Stimulated activated CD4-positive, alpha-beta T cell treated with anti-CD3 and anti-CD28 coated beads, Interleukin-2, amount 100 ng/mL, for 4 hours (primary cell): ENCODE measurements at regions not wholly inside any gene's neighbourhood (a gene's known extent, or its start where the extent isn't known, plus 50 kb on each side); places are given as distances from the start of the nearest gene placed in this dataset.
"Not testable (repeated sequence)": the region's sequence is repeated elsewhere in the genome, so short reads cannot be mapped to it uniquely, and the experiment has no call there.

Source experiments
- DNase-seq: peaks from one replicate; pipeline ENCODE4 v3.0.0-alpha.2; 2020; ENCODE audit warnings: low read depth

DNA sequence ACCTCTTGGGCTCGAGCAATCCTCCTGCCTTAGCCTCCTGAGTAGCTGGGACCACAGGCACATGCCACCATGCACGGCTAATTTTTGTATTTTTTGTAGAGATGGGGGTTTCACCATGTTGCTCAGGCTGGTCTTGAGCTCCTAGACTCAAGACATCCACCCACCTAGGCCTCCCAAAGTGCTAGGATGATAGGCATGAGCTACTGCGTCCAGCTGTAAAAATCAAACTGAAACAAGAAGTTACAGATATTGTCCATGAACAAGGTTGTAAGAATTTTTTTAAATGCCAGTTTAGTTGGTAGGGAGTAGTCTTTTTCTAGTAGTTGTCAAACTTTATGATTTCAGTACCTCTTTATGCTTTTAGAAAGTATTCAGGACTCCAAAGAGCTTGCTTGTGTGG, 424.4 kb upstream of the PMFBP1 start:
- DNase-seq, result no peak

DNA sequence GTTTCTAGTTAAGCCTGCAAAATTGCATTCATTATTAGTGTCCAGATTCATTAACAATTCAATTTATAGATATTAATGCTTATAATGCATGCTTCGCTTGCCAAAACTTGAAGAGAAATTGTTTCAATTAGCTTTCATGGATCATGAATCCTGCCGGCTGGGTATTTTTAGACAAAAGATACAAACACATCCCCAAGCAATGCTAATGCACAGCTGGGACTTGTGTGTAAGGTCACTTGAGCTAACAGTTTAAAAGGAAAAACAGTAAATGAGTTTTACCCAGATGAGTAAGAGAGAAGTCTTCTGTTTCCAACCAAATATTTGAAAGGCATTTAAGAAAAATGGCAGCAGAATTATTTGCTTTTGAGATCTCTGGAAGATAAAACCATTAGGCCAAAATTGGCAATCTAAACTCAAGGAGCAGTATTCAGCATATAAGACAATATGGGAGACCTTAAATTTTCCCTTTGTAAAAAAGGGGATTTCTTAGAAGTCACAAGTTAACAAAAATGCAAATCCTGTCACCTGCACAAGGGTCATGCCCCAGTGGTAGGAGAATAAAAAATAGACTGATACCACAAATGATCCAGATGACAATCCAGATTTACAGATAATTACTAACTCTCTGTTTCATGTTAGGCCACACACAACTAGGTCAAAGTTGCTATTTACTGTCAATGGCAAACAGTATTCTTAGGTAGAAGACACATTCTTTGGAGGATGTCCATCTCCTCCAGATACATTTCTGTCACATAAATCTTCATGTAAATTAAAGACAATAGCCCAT, 418.4 kb upstream of the PMFBP1 start:
- no peak for DNase-seq

DNA sequence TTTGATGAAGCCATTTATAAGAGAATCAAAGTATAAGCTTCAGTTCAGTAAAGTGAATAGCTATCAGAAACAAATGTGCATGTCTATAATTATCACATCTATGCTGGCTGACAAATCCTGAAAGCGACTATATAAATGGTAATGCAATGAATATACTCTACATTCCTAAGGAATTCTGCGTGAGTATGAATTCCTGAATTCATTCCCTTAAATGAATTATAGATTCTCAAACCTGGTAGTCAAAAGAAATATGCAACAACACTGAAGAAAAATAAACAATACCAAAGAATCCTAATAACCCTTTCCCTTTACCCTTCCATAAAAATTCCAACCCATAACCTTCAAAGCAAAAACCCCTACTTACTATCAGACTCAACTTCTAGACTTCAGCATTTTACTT, 416.6 kb upstream of the PMFBP1 start:
- no peak for DNase-seq

GRCh38 chr16:72578061-72578460, 406.1 kb upstream of the PMFBP1 start:
- DNase-seq, result not testable (repeated sequence)

DNA sequence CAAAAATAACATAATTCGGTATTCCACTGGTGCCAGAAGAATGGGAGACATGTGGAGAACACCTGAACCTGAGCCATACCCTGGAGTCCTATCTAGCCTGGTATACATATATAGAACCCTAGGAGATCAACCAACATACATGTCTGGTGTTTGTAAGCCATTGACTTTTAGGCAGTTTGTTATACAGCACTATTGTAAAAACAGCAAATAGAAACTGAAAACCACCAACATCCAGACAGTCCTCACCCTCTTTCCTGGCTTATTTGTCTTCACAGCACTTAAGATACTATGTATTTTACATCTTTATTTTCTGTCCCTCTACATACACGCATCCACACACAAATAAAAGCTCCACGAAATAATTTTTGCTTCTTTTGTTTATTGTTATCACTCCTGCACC, 404.2 kb upstream of the PMFBP1 start:
- DNase-seq, result no peak

- no peak for DNase-seq
These were observed 397.7 kb upstream of the PMFBP1 start for GRCh38 chr16:72569677-72570076.

- DNase-seq, result no peak
These were observed 396.5 kb upstream of the PMFBP1 start for GRCh38 chr16:72568502-72568901.

DNA sequence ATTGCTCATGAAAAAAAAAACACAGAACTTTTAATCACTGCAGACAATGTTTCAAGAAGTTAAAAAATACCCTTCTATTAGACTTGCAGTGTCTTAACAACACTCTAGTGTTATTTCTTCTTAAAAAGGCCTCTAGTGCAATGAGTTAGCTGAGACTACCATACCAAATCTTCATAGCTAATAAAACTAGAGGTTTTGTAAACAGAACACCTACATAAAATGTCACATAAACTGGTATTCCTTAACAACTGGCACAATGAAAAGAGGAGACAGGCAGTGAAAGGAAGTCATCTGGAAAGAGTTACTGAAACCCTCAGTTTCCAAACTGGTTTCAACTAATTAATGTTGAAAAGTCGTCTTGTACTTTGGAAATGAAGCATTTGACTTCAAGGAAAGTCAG, 394.2 kb upstream of the PMFBP1 start:
- DNase-seq, result no peak

GRCh38 chr16:72565106-72565505, 393.2 kb upstream of the PMFBP1 start:
- no peak for DNase-seq

GRCh38 chr16:72560617-72561016, 388.7 kb upstream of the PMFBP1 start:
- no peak for DNase-seq

- no peak for DNase-seq
These were observed 386.5 kb upstream of the PMFBP1 start for GRCh38 chr16:72558501-72558900.

- DNase-seq, result no peak
These were observed 383.0 kb upstream of the PMFBP1 start for GRCh38 chr16:72554935-72555334.

GRCh38 chr16:72552654-72553053, 380.7 kb upstream of the PMFBP1 start:
- no peak for DNase-seq

GRCh38 chr16:72551649-72552048, 379.7 kb upstream of the PMFBP1 start:
- no peak for DNase-seq

GRCh38 chr16:72549878-72550277, 377.9 kb upstream of the PMFBP1 start:
- no peak for DNase-seq

GRCh38 chr16:72542102-72542501, 370.1 kb upstream of the PMFBP1 start:
- no peak for DNase-seq

DNA sequence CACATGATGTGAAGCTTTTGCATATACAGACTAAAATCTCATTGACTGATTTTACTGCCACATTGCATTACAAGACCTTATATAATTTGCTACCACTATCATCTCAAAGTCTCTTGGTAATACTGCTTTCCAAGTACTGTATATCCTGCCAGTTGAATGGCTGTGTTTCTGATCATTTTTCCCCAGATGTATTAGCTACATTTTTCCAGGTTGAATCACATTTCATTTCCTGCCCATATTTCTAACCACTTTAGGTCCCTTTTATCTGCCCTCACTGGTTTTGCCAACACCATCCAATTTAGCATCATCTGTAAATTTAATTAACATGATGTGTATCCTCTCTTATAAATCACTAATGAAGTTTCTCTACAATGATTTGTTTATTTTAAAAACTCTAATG, 365.7 kb upstream of the PMFBP1 start:
- no peak for DNase-seq

GRCh38 chr16:72536723-72537435, 364.9 kb upstream of the PMFBP1 start:
- DNase-seq, result no peak

DNA sequence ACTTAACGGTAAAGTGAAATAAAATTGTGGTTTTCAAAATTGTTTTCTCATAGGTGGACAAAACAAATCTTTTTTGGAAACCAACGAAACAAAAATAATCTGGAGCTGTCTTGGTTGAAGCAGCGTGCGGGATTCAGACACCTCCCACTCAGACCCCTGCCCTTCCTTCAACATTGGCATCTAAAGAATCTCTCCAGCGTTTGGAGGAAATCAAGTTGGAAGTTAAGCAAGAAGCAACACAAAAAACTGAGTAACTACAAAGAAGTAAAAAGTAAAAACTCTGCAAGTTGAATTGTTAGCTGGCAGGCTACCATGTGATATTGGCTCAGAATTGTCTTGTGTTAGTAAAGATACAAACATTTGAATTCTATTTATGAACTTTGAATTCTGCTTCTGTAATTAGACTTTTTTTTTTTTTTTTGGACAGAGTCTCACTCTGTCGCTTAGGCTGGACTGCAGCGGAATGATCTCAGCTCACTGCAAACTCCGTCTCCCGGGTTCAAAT, 361.0 kb upstream of the PMFBP1 start:
- no peak for DNase-seq

DNA sequence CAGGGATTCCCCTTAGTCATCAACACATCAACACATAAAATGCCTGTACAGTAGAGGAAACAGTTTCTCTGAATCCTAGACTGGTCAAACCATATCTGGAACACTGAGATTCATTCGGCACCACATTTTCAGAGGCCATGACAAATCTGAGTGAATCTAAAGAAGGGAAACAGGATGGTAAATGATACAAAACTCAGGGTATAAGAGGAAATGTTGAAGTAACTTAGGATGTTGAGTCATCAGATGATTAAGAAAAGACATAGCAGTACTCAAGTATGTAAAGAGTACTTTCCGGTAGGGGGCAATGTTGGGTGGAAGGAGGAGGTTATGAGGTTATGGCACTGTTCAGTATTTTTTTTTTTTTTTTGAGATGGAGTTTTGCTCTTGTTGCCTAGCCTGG, 358.5 kb upstream of the PMFBP1 start:
- no peak for DNase-seq

DNA sequence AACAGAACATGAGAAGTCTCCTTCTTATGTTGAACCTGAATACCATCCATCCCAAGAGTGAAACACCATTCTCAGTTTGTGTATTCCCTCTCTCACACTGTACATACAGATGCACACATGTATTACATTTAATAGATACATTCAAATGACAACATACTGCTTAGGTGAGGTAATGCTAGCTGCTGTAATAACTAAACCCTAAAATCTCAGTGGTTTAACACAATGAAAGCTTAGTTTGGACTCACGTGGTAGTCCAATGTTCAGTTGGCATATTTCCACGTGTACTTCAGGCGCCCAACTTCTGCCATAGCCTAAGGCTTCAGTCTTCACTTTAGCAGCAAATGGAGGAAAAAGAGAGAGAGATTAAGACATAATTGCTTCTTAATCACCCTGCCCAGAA, 351.1 kb upstream of the PMFBP1 start:
- no peak for DNase-seq

- no peak for DNase-seq
These were observed 345.2 kb upstream of the PMFBP1 start for GRCh38 chr16:72517154-72517553.

GRCh38 chr16:72511171-72511570, 339.2 kb upstream of the PMFBP1 start:
- no peak for DNase-seq

DNA sequence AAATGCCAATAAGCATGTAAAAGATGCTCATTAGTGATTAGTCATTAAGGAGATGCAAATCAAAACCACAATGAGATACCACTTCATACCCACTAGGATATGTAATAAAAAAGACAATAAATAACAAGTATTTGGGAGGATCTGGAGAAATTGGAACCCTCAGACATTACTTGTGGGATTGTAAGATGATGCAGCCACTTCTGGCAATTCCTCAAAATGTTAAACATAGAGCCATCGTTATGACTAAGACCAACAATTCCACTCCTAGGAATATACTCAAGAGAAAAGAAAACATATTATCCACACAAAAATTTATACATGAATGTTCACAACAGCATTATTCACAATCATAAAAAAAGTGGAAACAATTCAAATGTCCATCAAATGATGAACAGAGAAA, 336.2 kb upstream of the PMFBP1 start:
- DNase-seq, result no peak
